HG03097 (cell line): ENCODE measurements at regions not wholly inside any gene's neighbourhood (a gene's known extent, or its start where the extent isn't known, plus 50 kb on each side); places are given as distances from the start of the nearest gene placed in this dataset.

Source experiments
- ATAC-seq: cut with Tn5 transposase; IDR thresholded peaks from one replicate; pipeline ENCODE4 v1.9.1; 2021; ENCODE audit not compliant: unreplicated experiment, low FRiP score

- ATAC-seq: no peak
Observed at GRCh38 chr5:120738568-120738967, 274.5 kb downstream of the PRR16 start.

GRCh38 chr5:120740989-120741388 is 276.9 kb downstream of the PRR16 start:
- ATAC-seq: no peak

GRCh38 chr5:120748474-120748873 is 284.4 kb downstream of the PRR16 start:
- no peak for ATAC-seq

GRCh38 chr5:120749737-120750136 is 285.6 kb downstream of the PRR16 start:
- no peak for ATAC-seq

GRCh38 chr5:120759587-120759986 is 295.5 kb downstream of the PRR16 start:
- no peak for ATAC-seq

GRCh38 chr5:120761986-120762385 is 297.9 kb downstream of the PRR16 start:
- no peak for ATAC-seq

- no peak for ATAC-seq
Observed at GRCh38 chr5:120765189-120765588, 301.1 kb downstream of the PRR16 start.

- ATAC-seq: no peak
Observed at GRCh38 chr5:120767178-120767820, 303.2 kb downstream of the PRR16 start.

- ATAC-seq: no peak
Observed at GRCh38 chr5:120769312-120769872, 305.3 kb downstream of the PRR16 start.

- ATAC-seq: no peak
Observed at GRCh38 chr5:120771202-120771601, 307.1 kb downstream of the PRR16 start.

- ATAC-seq: no peak
Observed at GRCh38 chr5:120778491-120779484, 314.7 kb downstream of the PRR16 start.

GRCh38 chr5:120779674-120780073 is 315.6 kb downstream of the PRR16 start:
- ATAC-seq: no peak

- no peak for ATAC-seq
Observed at GRCh38 chr5:120788481-120788880, 324.4 kb downstream of the PRR16 start.

- no peak for ATAC-seq
Observed at GRCh38 chr5:120789918-120790317, 325.8 kb downstream of the PRR16 start.

- ATAC-seq: no peak
Observed at GRCh38 chr5:120790339-120790738, 326.2 kb downstream of the PRR16 start.

- ATAC-seq: no peak
Observed at GRCh38 chr5:120792477-120792876, 328.4 kb downstream of the PRR16 start.

- ATAC-seq: no peak
Observed at GRCh38 chr5:120794121-120794520, 330.0 kb downstream of the PRR16 start.

- ATAC-seq: no peak
Observed at GRCh38 chr5:120803282-120803681, 339.2 kb downstream of the PRR16 start.

- no peak for ATAC-seq
Observed at GRCh38 chr5:120805131-120805530, 341.0 kb downstream of the PRR16 start.

GRCh38 chr5:120806202-120806601 is 342.1 kb downstream of the PRR16 start:
- ATAC-seq: no peak

GRCh38 chr5:120808135-120808534 is 344.0 kb downstream of the PRR16 start:
- no peak for ATAC-seq
